GM21381 (cell line): ENCODE measurements at regions not wholly inside any gene's neighbourhood (a gene's known extent, or its start where the extent isn't known, plus 50 kb on each side); places are given as distances from the start of the nearest gene placed in this dataset.

ENCODE experiments used
- ATAC-seq: cut with Tn5 transposase; IDR thresholded peaks from one replicate; pipeline ENCODE4 v1.9.1; 2021; ENCODE audit warnings: mild to moderate bottlenecking, moderate library complexity; ENCODE audit not compliant: unreplicated experiment

DNA sequence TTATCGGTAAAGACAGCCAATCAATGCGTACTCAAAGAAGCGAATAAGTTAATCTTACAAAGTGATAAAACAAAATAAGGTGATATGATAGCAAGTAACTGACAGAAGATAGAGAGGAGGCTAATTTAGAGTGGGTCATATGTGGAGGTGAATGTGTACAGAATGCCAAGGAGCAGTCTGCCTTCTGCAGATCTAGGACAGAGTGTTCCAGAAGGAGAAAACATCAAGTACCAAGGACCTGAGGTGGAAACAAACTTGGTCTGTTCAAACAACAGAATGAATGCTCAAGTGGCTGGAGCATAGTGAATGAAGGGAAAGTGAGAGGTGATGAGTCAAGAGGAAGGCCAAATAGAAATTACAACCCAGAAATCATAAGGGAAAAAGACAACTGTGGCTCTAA lies 170.3 kb upstream of the BMP4 start:
- no peak for ATAC-seq

GRCh38 chr14:54127526-54127925 lies 170.9 kb upstream of the BMP4 start:
- ATAC-seq, result no peak

DNA sequence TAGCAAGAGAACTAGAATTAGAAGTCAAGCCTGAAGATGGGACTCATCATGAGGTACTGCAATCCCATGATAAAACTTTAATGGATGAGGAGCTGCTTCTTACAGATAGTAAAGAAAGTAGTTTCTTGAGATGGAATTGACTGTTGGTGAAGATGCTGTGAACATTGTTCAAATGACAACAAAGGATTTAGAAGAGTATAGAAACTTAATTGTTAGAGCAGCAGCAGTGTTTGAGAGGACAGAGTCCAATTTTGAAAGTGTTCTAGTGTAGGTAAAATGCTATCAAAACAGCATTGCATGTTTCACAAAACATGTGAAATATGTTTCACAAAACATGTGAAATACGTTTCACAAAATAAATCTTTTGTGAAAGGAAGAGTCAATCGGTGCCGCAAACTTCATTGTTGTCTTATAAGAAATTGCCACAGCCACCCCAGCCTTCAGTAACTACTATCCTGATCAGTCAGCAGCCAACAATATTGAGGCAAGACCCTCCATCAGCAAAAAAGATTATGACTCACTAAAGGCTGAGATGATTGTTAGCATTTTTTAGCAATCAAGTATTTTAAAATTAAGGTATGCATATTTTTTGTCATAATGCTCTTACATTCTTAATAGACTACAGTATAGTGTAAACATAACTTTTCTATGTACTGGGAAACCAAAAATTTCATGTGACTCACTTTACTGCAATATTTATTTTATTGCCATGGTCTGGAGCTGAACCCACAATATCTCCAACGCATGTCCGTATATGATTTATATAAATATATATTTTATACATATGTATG lies 173.4 kb upstream of the BMP4 start:
- no peak for ATAC-seq

DNA sequence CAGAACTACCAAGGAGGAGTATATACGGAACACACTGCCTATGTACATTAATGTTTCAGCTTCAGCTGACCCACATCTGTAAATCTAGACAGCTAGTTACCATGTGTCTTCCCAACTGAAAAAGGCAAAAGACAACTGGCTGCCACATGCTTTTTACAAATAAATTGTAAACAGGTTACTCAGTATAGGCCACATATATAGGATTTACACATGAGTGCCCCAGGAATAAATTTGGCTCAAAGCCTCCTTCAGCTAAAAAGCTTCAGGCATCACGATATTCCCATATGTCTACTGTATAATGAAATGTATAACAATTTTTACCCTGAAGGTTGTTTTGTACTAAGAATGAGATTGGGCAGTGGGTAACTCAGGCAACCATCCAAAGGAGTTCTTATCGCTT lies 175.9 kb upstream of the BMP4 start:
- no peak for ATAC-seq

GRCh38 chr14:54133896-54134295 lies 177.3 kb upstream of the BMP4 start:
- no peak for ATAC-seq

GRCh38 chr14:54135804-54136280 lies 179.2 kb upstream of the BMP4 start:
- no peak for ATAC-seq

DNA sequence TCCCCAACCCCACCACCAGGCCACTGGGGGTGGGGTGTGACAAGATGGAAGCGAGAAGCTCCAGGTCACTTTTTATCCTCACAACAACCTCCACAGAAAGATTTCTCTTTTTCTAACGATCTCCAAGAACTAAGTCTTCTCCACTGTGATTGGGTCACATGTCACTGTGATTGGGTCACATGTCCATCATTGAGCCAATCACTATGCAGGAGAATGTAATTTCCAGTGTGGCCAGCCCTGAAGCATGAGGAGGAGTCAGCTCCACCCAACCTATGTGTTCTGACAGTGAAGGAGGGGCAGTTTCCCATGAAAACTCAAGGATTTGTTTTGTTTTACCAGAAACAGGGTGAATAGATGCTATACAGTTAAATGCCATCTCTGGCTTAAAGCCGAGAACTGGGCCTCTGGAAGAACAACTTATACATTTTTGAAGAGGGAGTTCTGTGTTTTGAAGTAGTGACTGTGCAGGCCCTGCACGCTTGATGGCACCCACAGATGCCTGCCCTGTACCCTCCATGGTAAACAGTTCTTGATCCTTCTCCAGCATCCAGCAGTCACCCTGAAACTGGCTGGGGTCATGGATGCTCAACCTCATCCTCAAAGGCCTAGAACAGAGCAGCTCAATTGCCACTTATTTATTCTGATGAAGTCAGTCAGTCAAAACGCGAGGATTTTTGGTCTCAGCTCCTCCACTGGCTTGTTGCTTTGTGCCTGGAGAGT lies 180.4 kb upstream of the BMP4 start:
- ATAC-seq, result no peak

DNA sequence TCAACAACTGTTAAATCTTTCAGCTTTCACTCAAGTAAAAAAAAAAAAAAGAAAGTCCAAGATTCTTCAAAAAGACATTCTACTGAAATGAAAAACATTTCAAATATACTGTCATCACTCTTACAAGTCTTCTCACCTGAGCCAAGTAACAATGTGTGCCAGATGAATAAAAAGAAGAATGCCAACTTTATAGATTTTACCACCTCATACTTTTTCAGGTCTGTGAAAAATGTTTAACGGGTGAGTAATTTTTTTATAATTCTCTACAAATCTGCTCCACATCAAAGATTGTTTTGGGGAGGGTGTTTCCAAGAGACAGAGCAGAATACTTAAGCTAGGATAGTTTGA lies 181.0 kb upstream of the BMP4 start:
- no peak for ATAC-seq

DNA sequence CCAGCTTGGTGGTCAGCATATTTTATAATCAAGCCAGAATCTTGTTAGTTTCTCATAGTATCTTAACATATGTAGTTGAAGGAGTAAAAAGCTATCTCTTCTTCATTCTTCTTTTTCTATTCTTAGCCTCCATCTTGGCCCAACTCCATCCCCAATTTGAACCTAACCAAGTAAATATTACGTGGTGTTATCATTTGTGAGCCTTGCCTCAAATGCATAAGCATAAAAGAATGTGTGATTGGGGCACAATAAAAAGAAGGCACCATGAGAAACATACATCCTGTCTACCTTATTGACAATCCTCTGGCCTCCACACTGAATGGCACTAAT lies 181.4 kb upstream of the BMP4 start:
- ATAC-seq, result no peak

GRCh38 chr14:54138354-54139038 lies 181.9 kb upstream of the BMP4 start:
- ATAC-seq, result no peak

DNA sequence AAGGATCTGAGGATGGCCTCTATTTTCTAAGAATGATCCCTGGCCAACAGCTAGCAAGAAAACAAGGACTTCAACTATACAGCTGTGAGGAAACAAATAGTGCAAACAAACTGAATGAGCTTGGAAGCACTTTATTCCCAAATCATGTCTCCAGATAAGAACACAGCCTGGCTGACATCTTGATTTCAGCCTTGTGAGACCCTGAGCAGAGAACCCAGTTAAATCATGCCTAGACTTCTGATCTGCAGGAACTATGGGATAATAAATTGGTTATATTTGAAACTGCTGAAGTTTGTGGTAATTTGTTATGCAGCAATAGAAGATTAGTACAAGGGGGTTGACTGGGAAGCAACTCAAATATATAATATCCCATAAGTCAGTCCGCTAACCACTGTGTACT lies 183.9 kb upstream of the BMP4 start:
- ATAC-seq, result no peak

GRCh38 chr14:54146601-54147000 lies 190.0 kb upstream of the BMP4 start:
- no peak for ATAC-seq

DNA sequence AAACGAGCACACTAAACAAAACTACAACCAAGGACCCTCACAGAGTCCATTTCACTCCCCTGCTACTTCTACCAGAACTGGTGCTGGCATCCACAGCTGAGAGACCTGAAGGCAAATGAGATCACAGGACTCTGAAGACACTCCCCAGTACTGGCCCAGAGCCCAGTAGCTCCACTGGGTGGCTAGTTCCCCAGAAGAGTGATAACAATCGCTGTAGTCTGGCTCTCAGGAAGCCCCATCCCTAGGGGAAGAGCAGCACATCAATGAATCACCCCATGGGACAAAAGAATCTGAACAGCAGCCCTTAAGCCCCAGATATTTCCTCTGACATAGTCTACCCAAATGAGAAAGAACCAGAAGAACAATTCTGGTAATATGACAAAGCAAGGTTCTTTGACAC lies 190.7 kb upstream of the BMP4 start:
- no peak for ATAC-seq

DNA sequence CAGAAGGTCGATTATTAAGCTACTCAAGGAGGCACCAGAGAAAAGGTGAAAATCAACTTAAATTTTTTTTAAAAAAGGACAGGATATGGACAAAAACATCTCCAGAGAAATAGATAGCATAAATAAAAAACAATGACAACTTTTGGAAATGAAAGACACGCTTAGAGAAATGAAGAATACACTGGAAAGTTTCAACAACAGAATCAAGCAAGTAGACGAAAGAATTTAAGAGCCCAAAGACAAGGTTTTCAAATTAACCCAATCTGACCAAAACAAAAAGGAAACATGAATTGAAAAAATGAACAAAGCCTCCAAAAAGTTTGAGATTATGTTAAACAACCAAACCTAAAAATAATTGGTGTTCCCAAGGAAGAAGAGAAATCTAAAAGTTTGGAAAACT lies 191.1 kb upstream of the BMP4 start:
- no peak for ATAC-seq

DNA sequence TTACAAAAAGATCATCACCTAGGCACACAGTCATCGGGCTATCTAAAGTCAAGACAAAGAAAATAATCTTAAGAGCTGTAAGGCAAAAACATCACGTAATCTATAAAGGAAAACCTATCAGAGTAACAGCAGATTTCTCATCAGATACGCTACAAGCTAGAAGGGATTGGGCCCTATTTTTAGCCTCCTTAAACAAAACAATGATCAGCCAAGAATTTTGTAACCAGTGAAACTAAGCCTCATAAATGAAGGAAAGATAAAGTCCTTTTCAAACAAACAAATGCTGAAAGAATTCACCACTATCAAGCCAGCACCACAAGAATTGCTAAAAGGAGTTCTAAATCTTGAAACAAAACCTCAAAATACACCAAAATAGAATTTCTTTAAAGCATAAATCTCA lies 191.6 kb upstream of the BMP4 start:
- no peak for ATAC-seq

GRCh38 chr14:54152351-54152750 lies 195.7 kb upstream of the BMP4 start:
- ATAC-seq, result no peak

GRCh38 chr14:54166049-54166950 lies 209.7 kb upstream of the BMP4 start:
- ATAC-seq, result no peak

- no peak for ATAC-seq
These were observed 211.9 kb upstream of the BMP4 start for GRCh38 chr14:54168489-54168888.

DNA sequence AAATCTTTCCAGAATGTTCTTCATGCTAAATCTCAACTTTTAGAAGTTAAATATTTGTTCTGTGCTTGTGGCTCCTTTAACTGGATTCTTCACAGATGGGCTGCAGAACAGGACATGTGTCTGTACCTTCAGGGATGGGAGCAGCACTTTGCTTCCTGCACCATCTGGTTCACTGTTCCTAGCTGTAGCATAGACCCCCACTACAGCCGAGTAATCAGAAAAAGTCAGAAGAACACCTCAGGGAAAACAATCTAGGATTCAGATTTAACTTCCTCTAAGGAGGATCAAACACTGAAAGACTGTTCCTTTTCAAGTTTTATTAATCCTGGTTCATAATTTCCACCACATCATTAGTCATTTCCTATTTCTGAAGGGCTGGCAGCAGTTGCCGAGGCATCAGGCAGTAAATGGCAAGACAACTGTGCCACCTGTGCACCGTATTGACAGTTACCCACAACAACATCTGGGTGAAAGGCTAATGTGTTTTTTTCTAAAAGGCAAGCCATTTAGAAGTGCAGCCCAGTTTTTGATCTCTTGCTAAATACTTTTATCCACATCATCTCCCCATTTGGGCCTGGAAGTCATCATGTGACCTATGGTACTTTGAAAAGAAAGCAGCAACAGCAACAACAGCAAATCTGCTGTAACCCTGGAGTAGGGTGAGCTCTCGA lies 212.8 kb upstream of the BMP4 start:
- ATAC-seq, result no peak

DNA sequence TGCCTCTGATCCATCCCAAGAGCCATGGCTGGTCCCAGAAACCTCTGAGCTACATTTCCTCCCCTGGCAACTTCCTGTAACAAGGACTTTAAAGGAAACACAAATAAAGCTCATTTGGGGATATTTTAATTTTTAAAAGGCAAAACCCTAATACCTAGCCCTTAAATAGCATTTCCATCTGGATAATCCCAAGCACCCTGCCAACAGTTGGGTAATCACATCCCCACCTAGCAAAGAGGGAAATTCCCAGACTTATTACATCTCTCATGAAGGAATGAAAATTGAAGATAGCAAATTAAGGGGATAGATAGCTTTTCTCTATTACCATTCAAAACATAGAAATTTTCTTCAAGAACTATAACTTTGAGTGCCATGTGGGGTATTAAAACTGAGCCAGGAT lies 213.7 kb upstream of the BMP4 start:
- ATAC-seq, result no peak

DNA sequence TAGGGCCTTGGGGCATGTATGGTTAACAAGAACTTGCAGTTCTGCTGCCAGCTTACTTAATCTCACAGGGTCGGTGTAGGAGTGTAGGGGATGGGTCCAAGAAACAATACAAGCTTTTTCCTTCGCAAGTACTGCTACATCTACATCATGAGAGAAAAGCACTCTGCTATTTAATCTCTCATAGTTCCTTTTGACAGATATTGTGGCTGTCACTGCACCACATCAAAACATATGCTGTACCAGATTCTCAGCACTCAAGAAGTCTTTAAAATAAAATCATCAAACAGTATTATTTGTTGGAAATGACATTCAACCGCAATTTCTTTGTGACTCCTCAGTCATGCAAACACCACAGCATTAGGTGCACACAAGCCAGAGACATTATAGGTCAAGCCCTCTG lies 215.5 kb upstream of the BMP4 start:
- ATAC-seq, result no peak
